COLO668 (cell line): ENCODE measurements at regions not wholly inside any gene's neighbourhood (a gene's known extent, or its start where the extent isn't known, plus 50 kb on each side); places are given as distances from the start of the nearest gene placed in this dataset.

Experiments
- DNase-seq: peaks from one replicate; lab custom pipeline; 2025; ENCODE audit not compliant: unreplicated experiment; lab: John Stamatoyannopoulos, UW

DNA sequence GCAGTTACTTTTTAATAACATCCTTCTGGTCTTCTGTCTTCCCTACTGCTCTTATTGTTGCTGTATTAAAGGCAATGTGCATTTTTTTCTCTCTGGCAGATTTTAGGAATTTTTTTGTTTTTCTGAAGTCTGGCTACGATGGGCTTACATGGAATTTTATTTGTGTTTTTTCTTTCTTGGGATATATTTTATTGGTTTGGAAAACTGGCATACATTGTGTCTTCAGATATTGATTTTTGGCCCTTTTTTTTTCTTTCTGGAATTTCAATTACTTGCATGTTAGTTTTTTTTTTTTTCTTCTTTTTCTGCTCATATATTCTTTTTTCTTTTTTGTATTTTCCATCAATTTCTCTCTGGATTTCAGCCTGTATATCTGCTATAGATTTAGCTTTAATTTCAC is 442.1 kb upstream of the TRIB2 start:
- DNase-seq, result no peak

DNA sequence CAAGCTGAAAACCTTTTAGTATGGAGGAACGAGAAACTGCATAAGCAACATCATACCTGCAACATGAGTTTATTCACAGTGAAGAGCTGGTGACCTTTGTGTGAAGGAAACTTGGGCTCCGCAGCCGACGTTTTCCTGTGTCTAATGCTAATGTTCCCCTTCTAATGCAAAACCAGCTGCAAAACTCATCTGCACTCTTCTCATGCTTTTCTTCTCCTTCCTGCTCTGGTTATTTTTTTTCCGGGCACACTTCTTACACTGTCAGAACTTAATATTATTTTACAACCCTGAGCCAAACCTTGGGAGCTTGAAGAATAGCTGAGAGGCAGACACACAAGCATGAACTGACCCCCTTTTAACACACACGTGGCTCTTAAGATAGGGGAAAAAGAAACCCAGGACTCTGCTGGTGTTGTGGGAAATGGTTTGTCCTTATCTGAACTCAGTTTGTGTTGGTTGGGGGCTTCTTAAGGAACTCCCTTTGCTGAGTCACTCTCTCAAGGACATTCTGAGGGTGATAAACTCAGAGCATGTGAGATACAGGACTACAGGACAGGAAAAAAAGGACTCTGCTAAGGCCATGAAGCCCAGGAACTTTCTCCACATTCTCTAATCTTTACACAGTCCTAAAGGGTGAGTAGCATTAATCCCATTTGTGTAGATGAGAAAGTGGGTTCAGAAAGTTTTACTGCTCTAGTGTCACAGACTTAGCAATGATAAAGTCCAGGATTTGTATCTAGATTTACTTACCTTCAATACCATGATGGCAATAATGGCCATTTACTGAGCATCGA is 439.3 kb upstream of the TRIB2 start:
- DNase-seq, result no peak

- DNase-seq, result no peak
Measured at GRCh38 chr2:12278217-12278750, 438.5 kb upstream of the TRIB2 start.

DNA sequence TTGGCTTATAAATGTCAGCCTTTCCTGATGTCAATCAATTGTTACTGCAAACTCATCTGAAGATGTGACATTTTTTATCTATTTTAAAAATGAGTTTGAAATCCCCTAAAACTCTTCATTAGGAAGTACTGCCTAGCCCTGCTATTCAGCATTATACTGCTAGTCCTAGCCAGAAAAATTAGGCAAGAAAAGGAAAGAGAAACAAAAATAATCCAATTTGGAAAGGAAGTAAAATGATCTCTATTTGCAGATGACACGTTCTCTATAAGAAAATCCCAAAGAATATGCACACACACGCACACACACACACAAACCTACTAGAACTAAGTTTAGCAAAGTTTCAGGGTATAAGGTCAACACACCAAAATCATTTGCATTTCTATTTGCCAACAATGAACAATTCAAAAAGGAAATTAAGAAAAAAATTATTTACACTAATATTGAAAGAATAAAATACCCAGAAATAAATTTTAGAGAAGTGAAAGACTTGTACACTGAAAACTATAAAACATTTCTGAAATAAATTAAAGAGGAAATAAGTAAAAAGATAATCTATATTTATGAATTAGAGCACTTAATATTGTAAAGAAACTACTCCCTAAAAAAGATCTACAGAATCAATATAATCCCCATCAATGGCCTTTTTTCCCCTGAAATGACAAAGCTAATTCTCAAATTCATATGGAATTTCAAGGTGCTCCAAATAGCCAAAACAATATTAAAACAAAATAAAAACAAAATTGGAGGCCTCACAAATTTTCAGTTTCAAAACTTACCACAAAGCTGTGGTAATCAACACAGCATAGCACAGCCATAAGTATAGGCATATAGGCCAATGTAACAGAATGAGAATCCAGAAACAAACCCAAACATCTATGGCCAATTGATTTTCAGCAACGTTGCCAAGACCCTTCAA is 433.7 kb upstream of the TRIB2 start:
- no peak for DNase-seq

DNA sequence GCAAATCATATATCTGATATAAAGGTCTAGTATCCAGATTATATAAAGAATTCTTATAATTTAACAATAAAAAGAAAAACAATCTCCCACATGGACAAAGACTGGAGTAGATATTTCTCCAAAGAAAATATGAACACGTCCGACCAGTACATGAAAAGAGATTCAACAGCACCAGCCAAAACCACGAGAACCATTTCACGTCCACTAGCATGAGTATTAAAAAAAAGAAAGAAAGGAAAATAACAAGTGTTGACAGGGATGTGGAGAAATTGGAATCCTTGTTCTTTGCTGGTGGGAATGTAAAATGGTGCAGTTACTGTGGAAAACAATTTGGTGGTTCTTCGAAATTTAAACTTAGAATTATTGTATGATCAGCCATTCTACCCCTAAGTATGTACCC is 432.7 kb upstream of the TRIB2 start:
- no peak for DNase-seq

GRCh38 chr2:12284487-12284886 is 432.2 kb upstream of the TRIB2 start:
- DNase-seq, result no peak

DNA sequence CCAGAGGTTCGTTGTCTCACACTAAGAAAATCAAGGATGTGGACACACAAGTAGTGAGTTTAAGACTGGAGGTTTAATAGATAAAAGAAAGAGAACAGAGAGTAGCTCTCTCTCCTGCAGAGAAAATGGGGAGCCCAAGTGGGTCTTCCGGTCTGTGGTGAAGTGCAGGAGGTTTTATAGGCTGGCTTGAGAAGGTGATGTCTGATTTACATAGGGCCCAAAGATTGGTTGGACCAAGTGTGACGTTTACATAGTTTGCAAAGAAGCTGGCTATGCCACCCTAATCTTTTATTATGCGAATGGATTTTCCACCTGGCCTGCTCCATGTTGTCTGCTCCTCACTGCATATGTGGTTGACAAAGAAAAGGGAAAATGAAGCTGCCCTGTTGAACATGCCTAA is 430.4 kb upstream of the TRIB2 start:
- no peak for DNase-seq

DNA sequence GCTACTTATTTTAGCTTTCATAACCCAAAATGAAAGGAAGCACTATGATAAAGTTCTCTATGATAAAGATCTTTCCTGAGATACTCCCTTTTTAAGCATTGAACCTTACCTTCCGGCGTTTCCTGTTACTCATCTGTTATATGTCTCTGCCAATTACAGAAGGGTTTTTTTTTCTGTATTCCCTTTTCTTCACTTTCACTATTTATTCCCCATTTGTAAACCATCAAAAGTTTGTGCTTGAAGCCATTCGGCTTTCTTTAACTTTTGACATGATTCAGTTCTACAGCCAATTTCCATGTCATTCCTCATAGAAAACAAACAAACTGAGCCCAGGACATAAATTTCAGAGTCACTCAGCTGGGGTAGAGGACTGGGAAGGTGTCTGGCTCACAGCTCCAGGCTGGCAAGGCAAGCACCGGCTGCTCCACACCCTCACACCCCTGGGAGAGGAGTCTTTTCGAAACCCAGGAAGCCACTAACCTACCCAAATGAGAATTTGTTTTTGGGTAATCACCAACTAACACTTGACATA is 429.4 kb upstream of the TRIB2 start:
- DNase-seq, result no peak

DNA sequence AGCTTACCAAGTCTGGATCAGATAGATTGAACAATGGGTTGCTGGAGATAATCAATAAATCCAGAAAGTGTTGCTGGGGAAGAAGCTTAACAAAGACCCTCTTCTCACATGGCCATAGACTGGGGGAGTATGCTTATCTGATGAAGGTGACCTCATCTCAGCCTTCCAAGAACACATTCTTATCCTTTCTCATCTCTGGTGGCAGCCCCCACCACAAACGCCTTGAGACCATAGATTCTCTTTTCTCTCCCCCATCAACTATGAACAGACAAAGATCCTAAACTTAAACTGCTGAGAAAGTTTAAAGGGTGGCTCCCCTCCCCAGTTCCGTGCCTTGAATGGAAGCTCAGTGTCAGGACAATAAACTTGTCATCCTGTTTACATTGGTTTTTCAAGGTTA is 428.7 kb upstream of the TRIB2 start:
- DNase-seq, result no peak

DNA sequence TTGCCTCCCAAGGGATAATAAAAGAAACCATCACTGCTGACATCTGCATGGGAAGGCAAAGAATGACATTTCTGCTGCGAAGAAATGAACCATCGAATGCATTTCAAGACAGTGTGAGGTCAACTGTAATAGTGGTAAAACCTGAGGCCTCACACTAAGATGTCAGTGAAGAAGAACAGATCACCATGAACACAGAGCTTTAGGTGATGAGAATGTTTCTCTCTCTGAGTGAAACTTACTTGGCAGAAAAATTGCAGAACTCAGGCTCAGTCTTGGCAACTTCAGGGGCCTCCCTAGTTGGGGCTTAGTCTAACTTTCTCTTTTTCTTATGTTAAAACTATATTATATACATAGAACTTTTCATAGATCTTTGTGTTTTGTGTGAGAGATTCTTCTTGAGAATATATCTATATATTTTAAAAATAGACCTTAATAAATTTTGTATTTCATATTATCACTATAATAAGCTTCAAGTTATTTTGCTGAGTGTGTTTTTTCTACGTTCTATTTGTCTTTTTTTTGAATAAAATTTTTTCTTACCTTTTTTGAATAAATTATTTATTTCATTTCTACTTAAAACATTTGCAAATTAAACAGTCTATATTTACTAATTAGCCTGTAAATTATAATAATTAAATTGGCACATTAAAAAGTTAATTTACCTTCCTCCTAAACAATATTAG is 427.5 kb upstream of the TRIB2 start:
- no peak for DNase-seq

DNA sequence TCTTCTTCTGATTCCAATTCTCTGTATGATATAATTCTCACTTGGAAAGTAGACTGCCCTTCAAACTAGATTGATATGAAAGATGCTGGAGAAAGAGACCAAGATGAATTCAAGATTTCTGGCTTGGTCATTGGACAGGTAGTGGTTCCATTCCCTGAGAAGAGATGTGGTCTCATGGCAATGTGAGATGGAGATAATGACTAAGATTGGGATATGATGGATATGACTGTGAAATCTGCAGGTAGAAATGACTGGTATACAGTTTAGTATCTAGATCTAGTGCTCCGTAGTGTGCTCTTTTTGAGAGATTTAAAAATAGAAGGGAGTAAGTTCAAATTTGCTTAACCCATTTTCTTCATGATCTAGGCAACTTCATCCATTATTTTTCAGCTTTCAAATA is 425.4 kb upstream of the TRIB2 start:
- DNase-seq, result no peak

- no peak for DNase-seq
Measured at GRCh38 chr2:12293874-12294273, 422.9 kb upstream of the TRIB2 start.

DNA sequence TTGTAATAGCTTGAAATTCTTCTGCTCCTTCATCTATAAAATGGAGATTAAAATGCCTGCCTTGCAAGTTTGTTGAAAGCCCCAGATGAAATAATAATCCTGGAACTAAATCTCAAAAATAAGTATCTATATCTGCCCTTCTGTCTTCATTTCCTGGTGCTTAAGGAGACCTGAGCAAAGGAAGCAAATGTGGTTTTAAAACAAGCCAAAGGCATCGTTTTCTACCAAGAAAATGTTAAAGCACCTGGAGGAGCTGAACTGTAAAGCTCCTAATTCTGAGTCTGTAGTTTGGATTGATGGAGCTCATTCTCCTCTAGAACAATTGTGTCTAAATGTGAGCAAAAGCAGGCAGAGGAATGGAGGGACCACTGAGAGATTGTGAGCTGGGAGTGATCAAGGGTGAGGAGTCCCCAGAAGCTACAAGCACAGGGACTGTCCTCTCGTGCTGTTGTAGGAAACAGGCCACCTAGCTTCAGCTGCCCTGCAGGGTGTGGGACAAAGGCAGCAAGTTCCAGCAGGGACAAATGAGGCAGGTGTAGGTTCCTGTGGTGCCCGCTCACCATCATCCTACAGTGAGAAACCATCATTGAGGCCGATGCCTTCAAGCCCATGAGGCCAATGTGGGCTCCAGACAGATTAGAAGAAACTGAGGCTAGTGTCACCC is 420.7 kb upstream of the TRIB2 start:
- no peak for DNase-seq

- no peak for DNase-seq
Measured at GRCh38 chr2:12296915-12297314, 419.8 kb upstream of the TRIB2 start.

GRCh38 chr2:12298352-12298751 is 418.4 kb upstream of the TRIB2 start:
- DNase-seq, result no peak

- no peak for DNase-seq
Measured at GRCh38 chr2:12299431-12299830, 417.3 kb upstream of the TRIB2 start.

DNA sequence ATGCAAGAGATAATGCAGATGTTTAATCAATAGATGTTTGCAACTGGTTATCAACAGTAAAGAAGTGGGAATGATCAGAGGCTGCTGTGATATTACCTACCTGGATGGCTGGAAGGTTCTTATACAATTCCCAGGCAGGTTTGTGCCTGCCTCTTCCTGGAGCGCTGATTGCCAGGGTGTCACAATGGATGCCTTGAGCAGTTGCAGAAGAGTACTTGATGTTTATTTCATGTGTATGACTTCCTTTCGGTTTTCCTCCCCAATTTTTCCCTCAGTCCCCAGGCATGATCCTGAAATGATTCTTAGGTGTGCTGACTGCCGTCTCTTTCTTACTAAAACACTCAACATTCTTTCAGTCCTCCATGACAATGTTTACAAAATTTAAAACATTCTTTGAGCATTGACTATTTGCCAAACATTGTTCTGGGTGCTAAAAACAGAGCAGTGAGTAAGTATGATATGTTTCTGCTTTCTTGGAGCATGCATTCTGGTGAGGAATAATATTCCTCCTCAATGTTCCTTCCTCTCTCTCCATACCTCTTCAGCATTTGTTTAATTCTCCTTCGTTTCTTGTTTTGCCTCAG is 416.6 kb upstream of the TRIB2 start:
- no peak for DNase-seq

GRCh38 chr2:12300927-12301326 is 415.8 kb upstream of the TRIB2 start:
- DNase-seq, result no peak

GRCh38 chr2:12302140-12302539 is 414.6 kb upstream of the TRIB2 start:
- DNase-seq, result no peak

GRCh38 chr2:12302691-12303090 is 414.0 kb upstream of the TRIB2 start:
- DNase-seq, result no peak
